Vagina (tissue), 2 donors: ENCODE measurements at regions not wholly inside any gene's neighbourhood (a gene's known extent, or its start where the extent isn't known, plus 50 kb on each side); places are given as distances from the start of the nearest gene placed in this dataset.

ENCODE experiments used
- CTCF ChIP-seq, 3 experiments: fragments of 450-650 bp in 2 of 3; fragments of 200-600 bp in 1 of 3; sonication (generic) in 1 of 3; IDR thresholded peaks; one replicate each; pipeline ENCODE4 v1.5.1; 2017 to 2019; ENCODE audit warnings: antibody characterized with exemption in 3 of 3, mild to moderate bottlenecking in 2 of 3, moderate library complexity in 2 of 3
- POLR2A ChIP-seq, 2 donors: fragments of 450-650 bp; IDR thresholded peaks; one replicate each; pipeline ENCODE4 v1.6.1; 2017; ENCODE audit warnings: antibody characterized with exemption in 2 of 2, mild to moderate bottlenecking in 2 of 2, moderate library complexity in 2 of 2
- POLR2AphosphoS5 ChIP-seq, 2 donors: sonication (generic); formaldehyde crosslinking; IDR thresholded peaks; one replicate each; pipeline ENCODE4 v1.9.0; 2017; ENCODE audit warnings: antibody characterized with exemption in 2 of 2, mild to moderate bottlenecking in 2 of 2, low read depth in 1 of 2; ENCODE audit not compliant: insufficient read depth in 1 of 2

- TF ChIP-seq CTCF (IDR thresholded peaks at IDR 0.05) (no peak), POLR2A (IDR thresholded peaks at IDR 0.05) (no peak), POLR2AphosphoS5 (IDR thresholded peaks at IDR 0.05; ENCODE audit: insufficient read depth in 1 of 2, low read depth in 1 of 2) (no peak)
These were observed 792.2 kb downstream of the METTL15 start for GRCh38 chr11:28900427-28900826.
